ENCODE measurements at regions not wholly inside any gene's neighbourhood (a gene's known extent, or its start where the extent isn't known, plus 50 kb on each side); places are given as distances from the start of the nearest gene placed in this dataset.

DNA sequence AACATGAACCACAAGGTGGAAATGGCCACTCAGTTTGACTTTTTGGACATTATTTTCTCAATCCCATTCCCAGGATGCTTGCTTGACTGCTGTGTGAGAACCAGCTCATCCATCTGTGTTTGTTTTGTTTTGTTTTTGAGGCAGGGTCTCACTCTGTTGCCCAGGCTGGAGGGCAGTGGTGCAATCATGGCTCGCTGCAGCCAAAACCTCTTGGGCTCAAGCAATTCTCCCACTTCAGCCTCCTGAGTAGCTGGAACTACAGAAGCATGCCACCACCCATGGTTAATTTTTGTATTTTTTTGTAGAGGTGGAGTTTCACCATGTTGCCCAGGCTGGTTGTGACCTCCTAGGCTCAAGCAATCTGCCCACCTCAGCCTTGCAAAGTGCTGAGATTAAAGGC, 166.0 kb upstream of the CDH4 start:
- DNase-seq (ENCODE audit: unreplicated experiment), result no peak
- Mint-ChIP-seq H3K4me1 (ENCODE audit: insufficient read depth, unreplicated experiment) (no peaks in the 10 kb centered on the region), H3K9me3 (ENCODE audit: unreplicated experiment) (no peaks in the 10 kb centered on the region), H3K4me3 (ENCODE audit: unreplicated experiment) (no peak overlapping the region), H3K27ac (ENCODE audit: low read depth, unreplicated experiment) (no peak overlapping the region), H3K27me3 (ENCODE audit: insufficient read depth, unreplicated experiment) (peaks cover 95% of the 10 kb centered on the region), H3K36me3 (ENCODE audit: insufficient read depth, unreplicated experiment) (no peaks in the 10 kb centered on the region)
- TF ChIP-seq, protein P1, sequence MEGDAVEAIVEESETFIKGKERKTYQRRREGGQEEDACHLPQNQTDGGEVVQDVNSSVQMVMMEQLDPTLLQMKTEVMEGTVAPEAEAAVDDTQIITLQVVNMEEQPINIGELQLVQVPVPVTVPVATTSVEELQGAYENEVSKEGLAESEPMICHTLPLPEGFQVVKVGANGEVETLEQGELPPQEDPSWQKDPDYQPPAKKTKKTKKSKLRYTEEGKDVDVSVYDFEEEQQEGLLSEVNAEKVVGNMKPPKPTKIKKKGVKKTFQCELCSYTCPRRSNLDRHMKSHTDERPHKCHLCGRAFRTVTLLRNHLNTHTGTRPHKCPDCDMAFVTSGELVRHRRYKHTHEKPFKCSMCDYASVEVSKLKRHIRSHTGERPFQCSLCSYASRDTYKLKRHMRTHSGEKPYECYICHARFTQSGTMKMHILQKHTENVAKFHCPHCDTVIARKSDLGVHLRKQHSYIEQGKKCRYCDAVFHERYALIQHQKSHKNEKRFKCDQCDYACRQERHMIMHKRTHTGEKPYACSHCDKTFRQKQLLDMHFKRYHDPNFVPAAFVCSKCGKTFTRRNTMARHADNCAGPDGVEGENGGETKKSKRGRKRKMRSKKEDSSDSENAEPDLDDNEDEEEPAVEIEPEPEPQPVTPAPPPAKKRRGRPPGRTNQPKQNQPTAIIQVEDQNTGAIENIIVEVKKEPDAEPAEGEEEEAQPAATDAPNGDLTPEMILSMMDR (IDR thresholded peaks at IDR 0.05; ENCODE audit: unreplicated experiment), result no peak
- intact Hi-C loops (cut with micrococcal nuclease), result no loop called here
- no TSS peak for BruUV-seq (replicated peaks)
- ChIA-PET POLR2A (no interaction called here), CTCF (interaction anchor here (1.1 kb wide), 1 partner anchor 66 kb away, joined by 3 read pairs; no protein-coding TSS in a partner anchor)

GRCh38 chr20:61090541-61090940, 161.5 kb upstream of the CDH4 start:
- intact Hi-C loops (cut with micrococcal nuclease), result no loop called here
- no TSS peak for BruUV-seq (replicated peaks)
- Mint-ChIP-seq H3K27ac (ENCODE audit: low read depth, unreplicated experiment) (no peak overlapping the region), H3K9me3 (ENCODE audit: unreplicated experiment) (peaks cover 8% of the 10 kb centered on the region), H3K36me3 (ENCODE audit: insufficient read depth, unreplicated experiment) (peaks cover 7% of the 10 kb centered on the region), H3K4me3 (ENCODE audit: unreplicated experiment) (no peak overlapping the region), H3K27me3 (ENCODE audit: insufficient read depth, unreplicated experiment) (peaks cover 94% of the 10 kb centered on the region), H3K4me1 (ENCODE audit: insufficient read depth, unreplicated experiment) (no peaks in the 10 kb centered on the region)
- no peak for DNase-seq (ENCODE audit: unreplicated experiment)
- TF ChIP-seq, protein P1 (IDR thresholded peaks at IDR 0.05; ENCODE audit: unreplicated experiment), result no peak
- CTCF ChIA-PET, result no interaction called here
- POLR2A ChIA-PET, result no interaction called here

GRCh38 chr20:61092251-61092650, 159.8 kb upstream of the CDH4 start:
- Mint-ChIP-seq H3K4me3 (ENCODE audit: unreplicated experiment) (no peak overlapping the region), H3K27me3 (ENCODE audit: insufficient read depth, unreplicated experiment) (peaks cover 94% of the 10 kb centered on the region), H3K27ac (ENCODE audit: low read depth, unreplicated experiment) (no peak overlapping the region), H3K36me3 (ENCODE audit: insufficient read depth, unreplicated experiment) (peaks cover 7% of the 10 kb centered on the region), H3K4me1 (ENCODE audit: insufficient read depth, unreplicated experiment) (no peaks in the 10 kb centered on the region), H3K9me3 (ENCODE audit: unreplicated experiment) (peaks cover 8% of the 10 kb centered on the region)
- no peak for DNase-seq (ENCODE audit: unreplicated experiment)
- intact Hi-C loops (cut with micrococcal nuclease), result no loop called here
- POLR2A ChIA-PET, result no interaction called here
- TF ChIP-seq, protein P1 (IDR thresholded peaks at IDR 0.05; ENCODE audit: unreplicated experiment), result no peak
- BruUV-seq (replicated peaks), result no TSS peak
- CTCF ChIA-PET, result no interaction called here

DNA sequence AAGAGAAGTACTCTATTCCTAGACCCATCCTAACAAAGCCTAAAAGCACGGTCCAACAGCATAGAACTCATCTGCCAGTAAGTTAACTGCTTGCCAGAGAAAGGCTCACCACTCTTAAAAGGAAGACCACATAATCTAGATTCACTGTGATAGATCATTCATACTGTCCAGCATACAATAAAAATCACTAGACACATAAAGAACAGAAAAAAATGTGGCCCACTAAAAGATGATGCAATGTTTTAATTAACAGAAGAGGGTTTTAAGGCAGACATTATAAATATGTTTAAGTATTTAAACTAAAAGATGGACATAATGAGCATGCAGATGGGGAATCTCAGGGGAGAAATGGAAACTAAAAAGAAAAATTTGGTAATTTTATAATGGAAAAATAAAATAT, 157.5 kb upstream of the CDH4 start:
- BruUV-seq (replicated peaks), result no TSS peak
- intact Hi-C loops (cut with micrococcal nuclease), result no loop called here
- Mint-ChIP-seq H3K4me1 (ENCODE audit: insufficient read depth, unreplicated experiment) (no peaks in the 10 kb centered on the region), H3K27ac (ENCODE audit: low read depth, unreplicated experiment) (no peak overlapping the region), H3K4me3 (ENCODE audit: unreplicated experiment) (no peak overlapping the region), H3K36me3 (ENCODE audit: insufficient read depth, unreplicated experiment) (peaks cover 7% of the 10 kb centered on the region), H3K27me3 (ENCODE audit: insufficient read depth, unreplicated experiment) (peaks cover 93% of the 10 kb centered on the region), H3K9me3 (ENCODE audit: unreplicated experiment) (peaks cover 8% of the 10 kb centered on the region)
- no peak for DNase-seq (ENCODE audit: unreplicated experiment)
- ChIA-PET CTCF (interaction anchor here (0.9 kb wide), 1 partner anchor 262 kb away, joined by 3 read pairs; no protein-coding TSS in a partner anchor), POLR2A (no interaction called here)
- TF ChIP-seq, protein P1 (IDR thresholded peaks at IDR 0.05; ENCODE audit: unreplicated experiment), result no peak
